ENCODE measurements at regions not wholly inside any gene's neighbourhood (a gene's known extent, or its start where the extent isn't known, plus 50 kb on each side); places are given as distances from the start of the nearest gene placed in this dataset.
A peak's percentile ranks its signal among the peaks of the same experiment; 100 is the strongest.

GRCh38 chr2:199602271-199602895, 144.6 kb upstream of the SATB2 start:
- Histone ChIP-seq H3K4me1 (ENCODE audit: control insufficient read depth in 3 of 3, insufficient read depth in 3 of 3, low read length in 3 of 3) (no peaks in the 10 kb centered on the region), H3K4me3 (ENCODE audit: low read length in 3 of 3) (no peak overlapping the region), H3K36me3 (ENCODE audit: control insufficient read depth in 3 of 3, insufficient read depth in 3 of 3, low read length in 3 of 3) (no peaks in the 10 kb centered on the region), H3K27me3 (ENCODE audit: control insufficient read depth in 3 of 3, insufficient read depth in 3 of 3, low read length in 3 of 3) (peaks cover 0 to 8% (median 0%) of the 10 kb centered on the region in 3 donors), H3K27ac (ENCODE audit: low read depth, low read length) (no peak overlapping the region), H3K9me3 (ENCODE audit: control insufficient read depth in 3 of 3, low read length in 3 of 3) (no peaks in the 10 kb centered on the region), H3K9ac (ENCODE audit: low read depth in 1 of 3, low read length in 3 of 3) (no peak overlapping the region)

GRCh38 chr2:199596549-199596948, 138.8 kb upstream of the SATB2 start:
- Histone ChIP-seq H3K27me3 (ENCODE audit: control insufficient read depth in 3 of 3, insufficient read depth in 3 of 3, low read length in 3 of 3) (no peaks in the 10 kb centered on the region), H3K9me3 (ENCODE audit: control insufficient read depth in 3 of 3, low read length in 3 of 3) (no peaks in the 10 kb centered on the region), H3K36me3 (ENCODE audit: control insufficient read depth in 3 of 3, insufficient read depth in 3 of 3, low read length in 3 of 3) (no peaks in the 10 kb centered on the region), H3K4me3 (ENCODE audit: low read length in 3 of 3) (no peak overlapping the region), H3K4me1 (ENCODE audit: control insufficient read depth in 3 of 3, insufficient read depth in 3 of 3, low read length in 3 of 3) (no peaks in the 10 kb centered on the region), H3K9ac (ENCODE audit: low read depth in 1 of 3, low read length in 3 of 3) (no peak overlapping the region), H3K27ac (ENCODE audit: low read depth, low read length) (no peak overlapping the region)

- H3K4me1 ChIP-seq (ENCODE audit: control insufficient read depth in 3 of 3, insufficient read depth in 3 of 3, low read length in 3 of 3): no peaks in the 10 kb centered on the region
- no peaks in the 10 kb centered on the region for H3K9me3 ChIP-seq (ENCODE audit: control insufficient read depth in 3 of 3, low read length in 3 of 3)
- H3K4me3 ChIP-seq (ENCODE audit: low read length in 3 of 3): no peak overlapping the region
- H3K27ac ChIP-seq (ENCODE audit: low read depth, low read length): no peak overlapping the region
- H3K27me3 ChIP-seq (ENCODE audit: control insufficient read depth in 3 of 3, insufficient read depth in 3 of 3, low read length in 3 of 3): no peaks in the 10 kb centered on the region
- no peaks in the 10 kb centered on the region for H3K36me3 ChIP-seq (ENCODE audit: control insufficient read depth in 3 of 3, insufficient read depth in 3 of 3, low read length in 3 of 3)
- no peak overlapping the region for H3K9ac ChIP-seq (ENCODE audit: low read depth in 1 of 3, low read length in 3 of 3)
These were observed 136.7 kb upstream of the SATB2 start for GRCh38 chr2:199594443-199594842.

- H3K27ac ChIP-seq (ENCODE audit: low read depth, low read length): no peak overlapping the region
- H3K27me3 ChIP-seq (ENCODE audit: control insufficient read depth in 3 of 3, insufficient read depth in 3 of 3, low read length in 3 of 3): no peaks in the 10 kb centered on the region
- H3K9me3 ChIP-seq (ENCODE audit: control insufficient read depth in 3 of 3, low read length in 3 of 3): no peaks in the 10 kb centered on the region
- no peak overlapping the region for H3K9ac ChIP-seq (ENCODE audit: low read depth in 1 of 3, low read length in 3 of 3)
- no peaks in the 10 kb centered on the region for H3K36me3 ChIP-seq (ENCODE audit: control insufficient read depth in 3 of 3, insufficient read depth in 3 of 3, low read length in 3 of 3)
- H3K4me3 ChIP-seq (ENCODE audit: low read length in 3 of 3): no peak overlapping the region
- H3K4me1 ChIP-seq (ENCODE audit: control insufficient read depth in 3 of 3, insufficient read depth in 3 of 3, low read length in 3 of 3): no peaks in the 10 kb centered on the region
These were observed 134.1 kb upstream of the SATB2 start for GRCh38 chr2:199591826-199592225.

- Histone ChIP-seq H3K36me3 (ENCODE audit: control insufficient read depth in 3 of 3, insufficient read depth in 3 of 3, low read length in 3 of 3) (no peaks in the 10 kb centered on the region), H3K4me3 (ENCODE audit: low read length in 3 of 3) (no peak overlapping the region), H3K27me3 (ENCODE audit: control insufficient read depth in 3 of 3, insufficient read depth in 3 of 3, low read length in 3 of 3) (no peaks in the 10 kb centered on the region), H3K9me3 (ENCODE audit: control insufficient read depth in 3 of 3, low read length in 3 of 3) (no peaks in the 10 kb centered on the region), H3K4me1 (ENCODE audit: control insufficient read depth in 3 of 3, insufficient read depth in 3 of 3, low read length in 3 of 3) (no peaks in the 10 kb centered on the region), H3K9ac (ENCODE audit: low read depth in 1 of 3, low read length in 3 of 3) (no peak overlapping the region), H3K27ac (ENCODE audit: low read depth, low read length) (no peak overlapping the region)
These were observed 132.8 kb upstream of the SATB2 start for GRCh38 chr2:199590321-199591203.

- Histone ChIP-seq H3K36me3 (ENCODE audit: control insufficient read depth in 3 of 3, insufficient read depth in 3 of 3, low read length in 3 of 3) (no peaks in the 10 kb centered on the region), H3K9ac (ENCODE audit: low read depth in 1 of 3, low read length in 3 of 3) (no peak overlapping the region), H3K4me3 (ENCODE audit: low read length in 3 of 3) (no peak overlapping the region), H3K27me3 (ENCODE audit: control insufficient read depth in 3 of 3, insufficient read depth in 3 of 3, low read length in 3 of 3) (no peaks in the 10 kb centered on the region), H3K27ac (ENCODE audit: low read depth, low read length) (no peak overlapping the region), H3K9me3 (ENCODE audit: control insufficient read depth in 3 of 3, low read length in 3 of 3) (no peaks in the 10 kb centered on the region), H3K4me1 (ENCODE audit: control insufficient read depth in 3 of 3, insufficient read depth in 3 of 3, low read length in 3 of 3) (no peaks in the 10 kb centered on the region)
These were observed 131.6 kb upstream of the SATB2 start for GRCh38 chr2:199589306-199589705.

GRCh38 chr2:199588054-199588453, 130.3 kb upstream of the SATB2 start:
- Histone ChIP-seq H3K9ac (ENCODE audit: low read depth in 1 of 3, low read length in 3 of 3) (no peak overlapping the region), H3K9me3 (ENCODE audit: control insufficient read depth in 3 of 3, low read length in 3 of 3) (no peaks in the 10 kb centered on the region), H3K4me3 (ENCODE audit: low read length in 3 of 3) (no peak overlapping the region), H3K4me1 (ENCODE audit: control insufficient read depth in 3 of 3, insufficient read depth in 3 of 3, low read length in 3 of 3) (no peaks in the 10 kb centered on the region), H3K36me3 (ENCODE audit: control insufficient read depth in 3 of 3, insufficient read depth in 3 of 3, low read length in 3 of 3) (no peaks in the 10 kb centered on the region), H3K27me3 (ENCODE audit: control insufficient read depth in 3 of 3, insufficient read depth in 3 of 3, low read length in 3 of 3) (no peaks in the 10 kb centered on the region), H3K27ac (ENCODE audit: low read depth, low read length) (no peak overlapping the region)

GRCh38 chr2:199586646-199587045, 128.9 kb upstream of the SATB2 start:
- Histone ChIP-seq H3K4me1 (ENCODE audit: control insufficient read depth in 3 of 3, insufficient read depth in 3 of 3, low read length in 3 of 3) (no peaks in the 10 kb centered on the region), H3K27ac (ENCODE audit: low read depth, low read length) (no peak overlapping the region), H3K9me3 (ENCODE audit: control insufficient read depth in 3 of 3, low read length in 3 of 3) (no peaks in the 10 kb centered on the region), H3K36me3 (ENCODE audit: control insufficient read depth in 3 of 3, insufficient read depth in 3 of 3, low read length in 3 of 3) (no peaks in the 10 kb centered on the region), H3K27me3 (ENCODE audit: control insufficient read depth in 3 of 3, insufficient read depth in 3 of 3, low read length in 3 of 3) (no peaks in the 10 kb centered on the region), H3K9ac (ENCODE audit: low read depth in 1 of 3, low read length in 3 of 3) (no peak overlapping the region), H3K4me3 (ENCODE audit: low read length in 3 of 3) (no peak overlapping the region)

GRCh38 chr2:199583676-199584075, 125.9 kb upstream of the SATB2 start:
- Histone ChIP-seq H3K4me3 (ENCODE audit: low read length in 3 of 3) (no peak overlapping the region), H3K36me3 (ENCODE audit: control insufficient read depth in 3 of 3, insufficient read depth in 3 of 3, low read length in 3 of 3) (no peaks in the 10 kb centered on the region), H3K4me1 (ENCODE audit: control insufficient read depth in 3 of 3, insufficient read depth in 3 of 3, low read length in 3 of 3) (peaks cover 0 to 6% (median 0%) of the 10 kb centered on the region in 3 donors), H3K9ac (ENCODE audit: low read depth in 1 of 3, low read length in 3 of 3) (no peak overlapping the region), H3K27ac (ENCODE audit: low read depth, low read length) (no peak overlapping the region), H3K9me3 (ENCODE audit: control insufficient read depth in 3 of 3, low read length in 3 of 3) (no peaks in the 10 kb centered on the region), H3K27me3 (ENCODE audit: control insufficient read depth in 3 of 3, insufficient read depth in 3 of 3, low read length in 3 of 3) (no peaks in the 10 kb centered on the region)

- Histone ChIP-seq H3K27ac (ENCODE audit: low read depth, low read length) (no peak overlapping the region), H3K36me3 (ENCODE audit: control insufficient read depth in 3 of 3, insufficient read depth in 3 of 3, low read length in 3 of 3) (no peaks in the 10 kb centered on the region), H3K9ac (ENCODE audit: low read depth in 1 of 3, low read length in 3 of 3) (peak overlapping the region; percentile 41 to 77 (median 53)), H3K4me3 (ENCODE audit: low read length in 3 of 3) (peak overlapping the region; percentile 59 to 82 (median 65)), H3K27me3 (ENCODE audit: control insufficient read depth in 3 of 3, insufficient read depth in 3 of 3, low read length in 3 of 3) (no peaks in the 10 kb centered on the region), H3K4me1 (ENCODE audit: control insufficient read depth in 3 of 3, insufficient read depth in 3 of 3, low read length in 3 of 3) (peaks cover 0 to 6% (median 0%) of the 10 kb centered on the region in 3 donors), H3K9me3 (ENCODE audit: control insufficient read depth in 3 of 3, low read length in 3 of 3) (no peaks in the 10 kb centered on the region)
These were observed 124.2 kb upstream of the SATB2 start for GRCh38 chr2:199581935-199582360.
